IPS-18c (cell line): ENCODE measurements at regions not wholly inside any gene's neighbourhood (a gene's known extent, or its start where the extent isn't known, plus 50 kb on each side); places are given as distances from the start of the nearest gene placed in this dataset.

Source experiments
- H3K4me3 ChIP-seq: 2 replicates; pipeline ENCODE4 v1.7.0; 2013; ENCODE audit warnings: low read depth, mild to moderate bottlenecking, low read length, moderate library complexity; ENCODE audit not compliant: insufficient read depth
- H3K9me3 ChIP-seq: one replicate; pipeline ENCODE4 v1.6.1; 2013; ENCODE audit warnings: mild to moderate bottlenecking, low read length, moderate library complexity; ENCODE audit not compliant: control insufficient read depth, insufficient read depth

GRCh38 chr10:128885573-128886555, 581.2 kb upstream of the MGMT start:
- H3K9me3 ChIP-seq, result no peaks in the 10 kb centered on the region
- H3K4me3 ChIP-seq, result no peak overlapping the region

GRCh38 chr10:128887856-128888255, 579.2 kb upstream of the MGMT start:
- Histone ChIP-seq H3K4me3 (no peak overlapping the region), H3K9me3 (no peaks in the 10 kb centered on the region)

- no peaks in the 10 kb centered on the region for H3K9me3 ChIP-seq
- H3K4me3 ChIP-seq, result no peak overlapping the region
Measured at GRCh38 chr10:128892005-128892404, 575.0 kb upstream of the MGMT start.

GRCh38 chr10:128894641-128895040, 572.4 kb upstream of the MGMT start:
- Histone ChIP-seq H3K4me3 (no peak overlapping the region), H3K9me3 (no peaks in the 10 kb centered on the region)

- no peak overlapping the region for H3K4me3 ChIP-seq
- no peaks in the 10 kb centered on the region for H3K9me3 ChIP-seq
Measured at GRCh38 chr10:128895473-128895872, 571.6 kb upstream of the MGMT start.

- H3K9me3 ChIP-seq, result no peaks in the 10 kb centered on the region
- no peak overlapping the region for H3K4me3 ChIP-seq
Measured at GRCh38 chr10:128896116-128896795, 570.8 kb upstream of the MGMT start.

GRCh38 chr10:128896963-128897362, 570.1 kb upstream of the MGMT start:
- Histone ChIP-seq H3K9me3 (no peaks in the 10 kb centered on the region), H3K4me3 (no peak overlapping the region)

GRCh38 chr10:128897401-128898129, 569.5 kb upstream of the MGMT start:
- Histone ChIP-seq H3K4me3 (peak overlapping the region; percentile 24; the same call in 1 of the 2 replicates), H3K9me3 (no peaks in the 10 kb centered on the region)

GRCh38 chr10:128898133-128898915, 568.7 kb upstream of the MGMT start:
- Histone ChIP-seq H3K9me3 (no peaks in the 10 kb centered on the region), H3K4me3 (peak overlapping the region; percentile 34)

GRCh38 chr10:128898916-128899195, 568.2 kb upstream of the MGMT start:
- H3K9me3 ChIP-seq, result no peaks in the 10 kb centered on the region
- H3K4me3 ChIP-seq, result no peak overlapping the region

- H3K9me3 ChIP-seq, result no peaks in the 10 kb centered on the region
- H3K4me3 ChIP-seq, result no peak overlapping the region
Measured at GRCh38 chr10:128900456-128900855, 566.6 kb upstream of the MGMT start.

- Histone ChIP-seq H3K9me3 (no peaks in the 10 kb centered on the region), H3K4me3 (no peak overlapping the region)
Measured at GRCh38 chr10:128901236-128901635, 565.8 kb upstream of the MGMT start.

GRCh38 chr10:128902031-128902710, 564.9 kb upstream of the MGMT start:
- Histone ChIP-seq H3K4me3 (no peak overlapping the region), H3K9me3 (no peaks in the 10 kb centered on the region)

- H3K4me3 ChIP-seq, result no peak overlapping the region
- H3K9me3 ChIP-seq, result no peaks in the 10 kb centered on the region
Measured at GRCh38 chr10:128907155-128907941, 559.7 kb upstream of the MGMT start.

GRCh38 chr10:128908099-128908498, 558.9 kb upstream of the MGMT start:
- Histone ChIP-seq H3K4me3 (no peak overlapping the region), H3K9me3 (no peaks in the 10 kb centered on the region)

- no peak overlapping the region for H3K4me3 ChIP-seq
Measured at GRCh38 chr10:128908499-128908898, 558.5 kb upstream of the MGMT start.

More at GRCh38 chr10:128908499-128908898, 558.5 kb upstream of the MGMT start:
- H3K9me3 ChIP-seq, result no peaks in the 10 kb centered on the region
